Sigmoid colon (tissue), 6 donors: ENCODE measurements at regions not wholly inside any gene's neighbourhood (a gene's known extent, or its start where the extent isn't known, plus 50 kb on each side); places are given as distances from the start of the nearest gene placed in this dataset.
A peak's percentile ranks its signal among the peaks of the same experiment; 100 is the strongest.

Experiments
- DNase-seq: peaks from one replicate; pipeline ENCODE4 v3.0.0-alpha.2; 2019
- H3K27ac ChIP-seq, 4 donors: fragments of 200-600 bp; sonication (generic); one replicate each; pipeline ENCODE4 v1.5.1; 2016 to 2019; ENCODE audit warnings: mild to moderate bottlenecking in 1 of 4
- H3K27me3 ChIP-seq, 3 donors: fragments of 200-600 bp; sonication (generic); one replicate each; pipeline ENCODE4 v1.5.1; 2019; ENCODE audit warnings: mild to moderate bottlenecking in 1 of 3
- H3K36me3 ChIP-seq, 4 donors: fragments of 200-600 bp; sonication (generic); one replicate each; pipeline ENCODE4 v1.5.1; 2016 to 2019
- H3K4me1 ChIP-seq, 4 donors: fragments of 200-600 bp; sonication (generic); one replicate each; pipeline ENCODE4 v1.5.1; 2017 to 2019
- H3K4me3 ChIP-seq, 4 donors: fragments of 200-600 bp; sonication (generic); one replicate each; pipeline ENCODE4 v1.5.1; 2017 to 2019; ENCODE audit warnings: mild to moderate bottlenecking in 2 of 4, moderate library complexity in 1 of 4
- H3K9me3 ChIP-seq, 4 donors: fragments of 200-600 bp in 3 of 4; sonication (generic) in 3 of 4; one replicate each; pipeline versions ENCODE4 v1.5.1 to v1.6.1; 2013 to 2019
- CTCF ChIP-seq, 4 experiments: fragments of 450-650 bp in 3 of 4; fragments of 200-600 bp in 1 of 4; IDR thresholded peaks; one replicate each; pipeline ENCODE4 v1.5.1; 2016 to 2019; ENCODE audit warnings: antibody characterized with exemption in 4 of 4, mild to moderate bottlenecking in 3 of 4, moderate library complexity in 2 of 4
- EP300 ChIP-seq, 4 donors: sonication (generic); formaldehyde crosslinking; IDR thresholded peaks; one replicate each; pipeline ENCODE4 v1.6.1; 2017; ENCODE audit warnings: antibody characterized with exemption in 4 of 4
- POLR2A ChIP-seq, 2 donors: fragments of 450-650 bp; IDR thresholded peaks; one replicate each; pipeline ENCODE4 v1.6.1; 2016; ENCODE audit warnings: antibody characterized with exemption in 2 of 2, mild to moderate bottlenecking in 2 of 2, moderate library complexity in 2 of 2
- POLR2AphosphoS5 ChIP-seq, 4 donors: sonication (generic); formaldehyde crosslinking; IDR thresholded peaks; one replicate each; pipeline ENCODE4 v1.6.1; 2017; ENCODE audit warnings: antibody characterized with exemption in 4 of 4
- WGBS, 2 donors: extraction: QIAGEN DNeasy Blood & Tissue Kit; methylation state at CpG; one replicate each; pipeline ENCODE4 v1.1.7; 2013; 5-methylcytosine and 5-hydroxymethylcytosine counted together
- intact Hi-C: fragments of 100-400 bp; cut with DNase I; formaldehyde crosslinking; loops from one replicate; pipeline ENCODE4 v1.15.1; 2023
- donor health status: healthy with polysubstance abuse.
- donor health status: healthy.

GRCh38 chr1:182170891-182171461 is 109.5 kb upstream of the ZNF648 start:
- no peak overlapping the region for H3K4me3 ChIP-seq
- TF ChIP-seq CTCF (IDR thresholded peaks at IDR 0.05), result no peak
- no peak for TF ChIP-seq EP300 (IDR thresholded peaks at IDR 0.05)
- peak in 2 of 4 donors; percentile 6 to 18 for TF ChIP-seq POLR2AphosphoS5 (IDR thresholded peaks at IDR 0.05)
- TF ChIP-seq POLR2A (IDR thresholded peaks at IDR 0.05), result no peak
- H3K4me1 ChIP-seq, result peaks cover 0 to 8% (median 2%) of the 10 kb centered on the region in 4 donors
- intact Hi-C loops, result no loop called here
- WGBS, 2 donors, result 63 to 76% methylated on average over 7 of the region's 7 CpGs
- no peaks in the 10 kb centered on the region for H3K9me3 ChIP-seq
- DNase-seq, result no peak
- H3K27me3 ChIP-seq, result no peaks in the 10 kb centered on the region
- no peaks in the 10 kb centered on the region for H3K36me3 ChIP-seq
- H3K27ac ChIP-seq, result peak overlapping the region in 2 of 4 donors; percentile 4 to 24

GRCh38 chr1:182169203-182169602 is 107.7 kb upstream of the ZNF648 start:
- TF ChIP-seq CTCF (IDR thresholded peaks at IDR 0.05) (no peak), EP300 (IDR thresholded peaks at IDR 0.05) (peak in 1 of 4 donors; percentile 26), POLR2AphosphoS5 (IDR thresholded peaks at IDR 0.05) (peak in 1 of 4 donors; percentile 13), POLR2A (IDR thresholded peaks at IDR 0.05) (no peak)
- no peak overlapping the region for H3K4me3 ChIP-seq
- H3K4me1 ChIP-seq, result peaks cover 0 to 7% (median under 1%) of the 10 kb centered on the region in 4 donors
- H3K27me3 ChIP-seq, result no peaks in the 10 kb centered on the region
- H3K27ac ChIP-seq, result peak overlapping the region in 1 of 4 donors; percentile 22
- intact Hi-C loops, result no loop called here
- 70 to 77% methylated on average over 9 of the region's 9 CpGs for WGBS, 2 donors
- H3K9me3 ChIP-seq, result no peaks in the 10 kb centered on the region
- peak; percentile 73 for DNase-seq
- H3K36me3 ChIP-seq, result no peaks in the 10 kb centered on the region

- DNase-seq, result no peak
- Histone ChIP-seq H3K27ac (no peak overlapping the region), H3K27me3 (no peaks in the 10 kb centered on the region), H3K36me3 (no peaks in the 10 kb centered on the region), H3K9me3 (no peaks in the 10 kb centered on the region), H3K4me1 (no peaks in the 10 kb centered on the region), H3K4me3 (no peak overlapping the region)
- no peak for TF ChIP-seq POLR2A (IDR thresholded peaks at IDR 0.05)
- TF ChIP-seq CTCF (IDR thresholded peaks at IDR 0.05), result no peak
- no peak for TF ChIP-seq EP300 (IDR thresholded peaks at IDR 0.05)
- no peak for TF ChIP-seq POLR2AphosphoS5 (IDR thresholded peaks at IDR 0.05)
- intact Hi-C loops, result no loop called here
- WGBS, 2 donors, result 95 to 100% methylated on average over 1 of the region's 1 CpG
Measured at GRCh38 chr1:182166750-182167149, 105.2 kb upstream of the ZNF648 start.

GRCh38 chr1:182166321-182166720 is 104.8 kb upstream of the ZNF648 start:
- intact Hi-C loops, result no loop called here
- H3K27ac ChIP-seq, result no peak overlapping the region
- no peaks in the 10 kb centered on the region for H3K9me3 ChIP-seq

More at GRCh38 chr1:182166321-182166720, 104.8 kb upstream of the ZNF648 start:
- TF ChIP-seq CTCF (IDR thresholded peaks at IDR 0.05) (no peak), POLR2AphosphoS5 (IDR thresholded peaks at IDR 0.05) (no peak), EP300 (IDR thresholded peaks at IDR 0.05) (no peak), POLR2A (IDR thresholded peaks at IDR 0.05) (no peak)
- H3K27me3 ChIP-seq, result no peaks in the 10 kb centered on the region
- 45 to 84% methylated on average over 5 of the region's 5 CpGs for WGBS, 2 donors
- H3K4me3 ChIP-seq, result no peak overlapping the region
- no peaks in the 10 kb centered on the region for H3K4me1 ChIP-seq
- H3K36me3 ChIP-seq, result no peaks in the 10 kb centered on the region
- no peak for DNase-seq
